NAMALWA (cell line): ENCODE measurements at regions not wholly inside any gene's neighbourhood (a gene's known extent, or its start where the extent isn't known, plus 50 kb on each side); places are given as distances from the start of the nearest gene placed in this dataset.

Source experiments
- DNase-seq: peaks from one replicate; pipeline ENCODE4 v3.0.0-alpha.2; 2015; ENCODE audit warnings: low spot score

- DNase-seq, result no peak
These were observed 227.6 kb downstream of the KLF13 start for GRCh38 chr15:31554261-31554660.

DNA sequence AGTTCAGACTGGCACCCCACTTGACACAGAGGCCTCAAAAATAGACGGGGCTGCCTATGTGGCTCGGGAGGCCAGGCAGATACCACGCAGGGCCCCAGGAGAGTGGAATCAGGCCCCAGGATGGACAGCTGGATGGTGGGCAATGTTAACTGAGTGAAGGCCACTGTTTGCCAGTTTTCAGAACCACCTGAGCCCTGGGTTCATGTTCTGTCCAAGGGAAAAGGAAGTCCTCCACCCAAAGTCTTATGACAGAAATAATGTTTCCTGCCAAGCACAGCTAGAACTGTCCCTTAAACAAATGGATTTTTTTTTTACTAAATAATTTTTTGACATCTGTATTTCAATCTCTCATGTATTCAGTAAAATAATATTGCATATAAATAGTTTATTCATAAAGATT lies 228.4 kb downstream of the KLF13 start:
- no peak for DNase-seq

- DNase-seq, result no peak
These were observed 230.0 kb downstream of the KLF13 start for GRCh38 chr15:31556494-31557150.

GRCh38 chr15:31557899-31558298 lies 231.3 kb downstream of the KLF13 start:
- no peak for DNase-seq

- no peak for DNase-seq
These were observed 232.2 kb downstream of the KLF13 start for GRCh38 chr15:31558840-31559239.

DNA sequence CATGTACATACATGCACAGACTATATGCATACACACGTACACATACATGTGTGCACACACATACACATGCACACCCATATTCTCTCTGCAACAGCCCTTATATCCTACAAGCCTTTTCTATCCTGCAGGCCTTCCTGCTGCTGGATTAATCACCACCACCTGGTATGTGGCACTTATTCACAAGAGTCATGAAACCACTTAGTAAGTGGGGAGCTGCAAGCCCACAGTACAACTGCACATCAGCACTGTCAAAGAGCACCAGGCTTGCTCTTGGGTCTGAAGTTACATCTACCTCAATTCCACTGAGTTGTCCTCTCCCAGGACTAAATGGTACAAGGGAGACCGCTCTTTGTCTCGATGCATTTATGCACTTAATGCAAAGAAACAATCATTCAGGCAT lies 233.2 kb downstream of the KLF13 start:
- DNase-seq, result no peak

DNA sequence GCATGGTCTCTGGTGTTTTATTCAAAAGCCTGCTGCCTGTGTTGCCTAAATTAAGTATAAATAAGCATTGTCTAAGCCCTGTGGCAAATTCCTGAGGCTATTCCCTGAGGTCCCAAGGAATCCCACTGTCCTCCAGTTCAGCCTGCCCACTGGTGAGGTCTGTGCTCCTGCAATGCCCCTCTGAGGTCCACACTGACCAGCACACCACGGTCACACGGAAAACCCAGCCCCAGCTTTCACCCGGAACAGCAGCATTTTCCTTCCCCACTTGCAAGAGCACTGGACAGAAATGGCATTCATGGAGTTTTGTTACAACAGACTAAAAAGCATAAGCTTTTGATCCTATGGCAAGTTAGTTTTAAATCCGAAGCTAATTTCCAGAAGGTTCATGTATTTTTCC lies 234.0 kb downstream of the KLF13 start:
- DNase-seq, result no peak

GRCh38 chr15:31561156-31561555 lies 234.5 kb downstream of the KLF13 start:
- no peak for DNase-seq

DNA sequence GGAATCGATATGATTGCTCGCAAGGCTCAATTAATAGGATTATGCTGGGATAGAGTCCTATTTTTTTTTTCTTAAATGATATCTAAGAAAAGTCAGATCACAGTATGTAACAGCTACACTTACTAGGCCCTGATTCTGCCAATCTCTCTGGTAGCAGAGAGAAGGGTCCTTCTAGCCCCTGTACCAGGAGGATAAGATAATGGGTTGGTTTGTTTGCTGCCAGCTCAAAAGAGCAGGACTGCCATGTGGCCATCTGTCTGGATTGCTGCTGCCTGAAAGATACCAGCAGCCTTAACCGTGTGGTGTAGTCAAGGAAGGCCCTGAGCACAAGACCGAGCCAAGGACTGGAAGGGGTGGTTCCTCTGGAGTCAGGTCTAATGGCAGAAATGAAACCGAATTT lies 236.4 kb downstream of the KLF13 start:
- DNase-seq, result no peak

DNA sequence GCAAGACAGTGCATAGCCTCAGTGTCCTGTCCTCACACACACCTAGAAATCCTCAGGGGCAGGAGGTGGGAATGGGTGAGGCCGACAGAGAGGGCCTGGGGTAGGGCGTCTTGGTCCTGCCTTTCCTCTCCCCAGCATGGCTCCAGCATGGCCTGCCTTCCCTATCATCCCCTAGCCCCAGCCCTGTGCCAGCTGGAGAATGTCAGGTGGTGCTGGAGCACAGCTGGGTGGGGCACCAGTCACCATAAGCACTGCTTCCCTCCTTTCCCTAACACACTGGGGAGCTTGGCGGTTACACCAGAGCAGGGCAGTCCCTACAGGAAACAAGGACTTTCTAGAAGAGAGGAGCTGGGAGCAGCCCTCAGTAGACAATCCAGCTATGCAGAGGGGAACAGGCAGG lies 236.8 kb downstream of the KLF13 start:
- DNase-seq, result no peak

DNA sequence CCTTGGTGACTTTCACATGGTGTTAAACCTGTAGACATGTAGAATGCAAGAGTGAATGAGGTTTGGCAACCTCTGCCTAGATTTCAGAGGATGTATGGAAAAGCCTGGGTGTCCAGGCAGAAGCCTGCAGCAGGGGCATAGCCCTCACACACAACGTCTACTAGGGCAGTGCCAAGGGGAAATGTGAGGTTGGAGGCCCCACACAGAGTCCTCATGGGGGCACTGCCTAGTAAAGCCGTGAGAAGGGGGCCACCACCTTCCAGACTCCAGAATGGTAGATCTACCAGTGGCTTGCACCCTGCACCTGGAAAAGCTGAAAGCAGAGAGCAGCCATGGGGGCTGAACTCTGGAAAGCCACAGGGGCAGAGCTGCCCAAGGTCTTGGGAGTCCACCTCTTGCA lies 241.2 kb downstream of the KLF13 start:
- DNase-seq, result no peak

DNA sequence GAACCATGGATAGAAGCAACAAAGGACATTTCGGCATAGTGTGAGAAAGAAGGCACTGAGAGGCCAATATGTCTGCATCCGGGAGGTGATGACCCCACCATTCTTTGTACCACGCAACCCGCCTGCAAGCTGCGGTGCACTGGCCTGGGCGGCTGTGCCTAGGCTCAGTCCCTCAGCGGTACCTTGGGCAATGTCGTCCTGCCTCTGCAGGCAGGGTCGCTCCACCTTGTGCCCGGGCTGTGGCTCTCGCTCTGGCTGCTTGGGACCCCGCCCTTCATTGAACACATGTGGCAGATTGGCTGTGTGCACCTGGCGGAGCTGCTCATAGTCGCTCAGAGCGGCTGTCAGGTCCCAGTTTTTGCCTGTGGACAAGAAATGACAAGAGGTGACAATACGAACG lies 243.2 kb downstream of the KLF13 start:
- no peak for DNase-seq

DNA sequence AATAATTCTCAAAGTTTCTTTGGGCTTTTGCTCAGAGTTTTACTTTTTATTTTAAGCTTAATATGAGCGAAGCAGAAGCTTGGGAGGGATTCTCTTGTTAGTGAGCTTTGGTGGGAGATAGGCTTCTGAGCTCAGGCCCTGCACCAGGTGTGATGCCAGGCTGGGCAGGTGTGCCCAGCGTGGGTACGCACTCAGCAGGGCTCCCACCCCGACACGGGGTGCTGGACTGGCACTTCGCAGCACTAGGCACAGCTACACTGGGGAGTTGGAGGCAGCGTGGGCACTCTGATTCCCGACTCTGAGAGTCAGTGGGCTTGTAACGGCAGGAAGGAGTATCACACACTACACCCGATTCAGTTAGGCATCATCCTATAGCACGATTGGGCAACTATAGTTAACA lies 244.0 kb downstream of the KLF13 start:
- DNase-seq, result no peak

GRCh38 chr15:31571676-31572075 lies 245.0 kb downstream of the KLF13 start:
- peak; percentile 15 for DNase-seq

DNA sequence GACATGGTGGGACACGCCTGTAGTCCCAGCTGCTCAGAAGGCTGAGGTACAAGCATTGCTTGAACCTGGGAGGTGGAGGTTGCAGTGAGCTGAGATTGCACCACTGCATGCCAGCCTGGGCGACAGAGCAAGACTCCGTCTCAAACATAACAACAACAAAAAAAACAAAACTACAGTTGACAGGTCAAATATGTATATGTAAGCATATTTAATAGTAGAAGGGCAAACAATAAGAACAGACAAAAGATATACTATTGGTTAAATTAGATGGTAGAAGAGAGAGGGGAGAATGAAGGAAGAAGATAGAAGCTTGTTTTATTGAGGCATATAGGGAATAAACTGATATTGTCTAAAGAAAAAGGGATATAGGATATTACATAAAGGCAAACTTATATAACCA lies 247.1 kb downstream of the KLF13 start:
- DNase-seq, result no peak

- no peak for DNase-seq
These were observed 248.1 kb downstream of the KLF13 start for GRCh38 chr15:31574766-31575165.

DNA sequence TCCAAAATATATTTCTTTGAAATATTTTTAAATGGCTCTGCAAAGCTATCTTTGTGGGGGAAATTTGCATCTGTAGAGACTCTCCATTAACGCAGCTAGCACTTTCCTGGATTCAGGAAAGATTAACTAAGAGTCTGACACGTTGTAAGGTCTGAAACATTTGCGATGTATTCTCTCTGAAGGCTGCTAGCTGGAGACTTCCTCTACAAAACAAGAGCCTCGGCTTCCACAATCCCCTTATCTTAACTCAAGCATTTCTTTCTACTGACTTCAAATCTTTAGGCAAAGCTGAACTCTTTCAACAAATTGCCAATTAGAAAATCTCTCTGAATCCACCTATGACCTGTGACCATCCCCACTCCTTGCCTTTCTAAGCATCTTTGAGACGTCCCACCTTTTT lies 250.5 kb downstream of the KLF13 start:
- no peak for DNase-seq

- DNase-seq, result no peak
These were observed 252.6 kb downstream of the KLF13 start for GRCh38 chr15:31579282-31579681.

- DNase-seq, result no peak
These were observed 253.3 kb downstream of the KLF13 start for GRCh38 chr15:31579976-31580375.

- DNase-seq, result no peak
These were observed 257.6 kb downstream of the KLF13 start for GRCh38 chr15:31584195-31584594.

DNA sequence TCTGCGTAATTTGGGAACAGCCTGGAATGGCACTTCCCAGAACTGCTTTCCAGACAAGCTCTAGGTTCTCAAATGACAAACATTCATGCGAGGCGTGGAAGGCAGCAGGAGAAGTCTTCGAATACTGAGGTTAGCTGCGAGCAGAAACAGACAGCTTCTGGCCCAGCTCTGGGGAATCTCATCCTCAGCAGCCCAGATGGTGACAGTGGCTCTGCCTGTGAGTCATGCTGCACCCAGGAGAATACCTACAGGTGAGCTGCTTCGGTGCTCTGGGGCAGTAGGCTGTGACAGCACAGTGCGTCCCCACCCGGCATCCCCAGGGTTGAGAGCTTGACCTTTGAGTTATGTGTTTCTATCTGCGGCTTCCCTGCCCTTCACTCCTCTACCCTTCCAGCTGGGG lies 258.6 kb downstream of the KLF13 start:
- no peak for DNase-seq

- DNase-seq, result no peak
These were observed 260.2 kb downstream of the KLF13 start for GRCh38 chr15:31586841-31587240.

DNA sequence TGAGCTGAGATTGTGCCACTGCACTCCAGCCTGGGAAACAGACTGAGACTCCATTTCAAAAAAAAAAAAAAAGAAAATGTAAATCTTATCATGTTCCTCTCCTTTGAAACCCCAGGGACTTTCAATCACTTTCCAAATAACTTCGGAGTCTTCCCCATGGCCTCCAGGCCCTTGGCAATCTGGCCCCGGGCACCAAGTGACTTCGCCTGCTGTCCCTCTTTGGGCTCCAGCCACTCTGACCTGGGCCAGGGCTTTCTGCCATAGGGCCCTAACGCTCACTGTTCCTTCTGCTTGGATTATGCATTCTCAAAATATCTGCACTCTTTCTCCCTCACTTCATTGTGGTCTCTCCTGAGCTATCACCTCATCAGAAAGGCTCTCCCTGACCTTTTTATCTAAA lies 260.9 kb downstream of the KLF13 start:
- DNase-seq, result no peak

- no peak for DNase-seq
These were observed 264.0 kb downstream of the KLF13 start for GRCh38 chr15:31590609-31591008.

DNA sequence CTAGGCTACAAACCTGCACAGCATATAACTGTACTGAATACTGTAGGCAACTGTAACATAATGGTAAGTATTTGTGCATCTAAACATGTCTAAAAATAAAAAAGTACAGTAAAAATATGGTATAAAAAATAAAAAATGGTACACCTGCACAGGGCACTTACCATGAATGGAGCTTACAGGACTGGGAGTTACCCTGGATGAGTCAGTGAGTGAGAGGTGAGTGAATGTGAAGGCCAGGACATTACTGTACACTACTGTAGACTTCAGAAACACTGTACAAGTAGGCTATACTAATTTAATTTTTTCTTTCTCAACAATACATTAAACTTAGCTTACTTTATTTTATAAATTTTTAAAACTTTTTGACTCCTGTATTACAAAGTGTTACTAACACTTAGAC lies 265.3 kb downstream of the KLF13 start:
- no peak for DNase-seq
